GM19238 (cell line): ENCODE measurements at regions not wholly inside any gene's neighbourhood (a gene's known extent, or its start where the extent isn't known, plus 50 kb on each side); places are given as distances from the start of the nearest gene placed in this dataset.
"Not testable (repeated sequence)": the region's sequence is repeated elsewhere in the genome, so short reads cannot be mapped to it uniquely, and the experiment has no call there.

ENCODE experiments used
- DNase-seq: peaks from one replicate; pipeline ENCODE4 v3.0.0; 2011; ENCODE audit warnings: low spot score; ENCODE audit not compliant: insufficient read length

GRCh38 chr7:97373736-97374135, 256.2 kb downstream of the SDHAF3 start:
- no peak for DNase-seq

- no peak for DNase-seq
Observed at GRCh38 chr7:97377713-97378112, 260.2 kb downstream of the SDHAF3 start.

DNA sequence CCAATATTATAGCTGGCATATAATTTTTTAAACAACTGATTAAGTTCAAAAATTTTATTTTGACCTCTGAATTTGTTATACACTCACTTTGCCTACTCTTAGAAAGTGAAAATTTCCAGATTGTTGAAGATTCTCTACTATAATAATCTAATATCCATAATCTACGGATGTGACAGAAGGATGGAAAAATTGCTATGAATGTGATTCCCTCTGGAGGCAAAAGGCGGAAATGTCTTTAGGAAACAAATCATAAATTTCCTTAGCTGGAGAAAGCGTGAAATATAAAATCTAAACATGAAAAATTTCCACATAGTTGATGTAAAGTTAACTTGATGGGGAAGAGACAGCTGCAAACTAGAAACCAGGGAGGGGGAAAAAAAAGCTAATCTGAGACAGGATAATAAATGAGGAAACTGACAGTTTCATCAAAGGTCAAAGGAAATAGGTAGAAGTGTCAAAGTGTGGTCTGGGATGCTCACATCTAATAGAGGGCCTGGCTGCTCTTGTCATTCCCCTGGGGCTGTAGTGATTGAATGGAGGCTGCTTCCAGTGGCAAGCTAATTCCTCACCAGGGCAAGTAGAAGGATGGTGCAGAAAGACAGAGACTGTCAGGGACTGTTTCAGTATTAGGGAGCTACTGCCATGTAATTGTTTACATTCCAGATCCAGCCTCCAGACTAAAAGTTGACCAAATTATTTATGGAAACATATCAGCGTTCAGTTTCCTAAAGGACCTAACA, 264.5 kb downstream of the SDHAF3 start:
- no peak for DNase-seq

DNA sequence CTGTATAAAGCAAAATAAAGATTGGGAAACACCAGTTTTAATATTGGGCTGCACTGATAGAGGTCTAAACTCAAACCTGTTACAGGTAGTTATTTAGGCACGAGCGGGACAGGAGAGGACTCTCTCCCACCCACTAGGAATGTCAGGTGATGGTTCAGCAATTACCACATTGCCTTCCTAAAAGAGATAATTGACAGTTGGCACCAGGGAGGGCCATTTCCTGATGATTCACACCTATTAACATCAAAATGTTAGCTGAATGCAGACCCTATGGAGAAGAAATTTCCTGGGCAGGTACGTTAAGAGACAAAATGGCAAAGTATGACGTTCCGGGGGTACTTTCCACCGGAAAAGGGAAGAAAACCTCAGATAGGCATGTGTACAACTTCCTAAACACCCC, 272.6 kb downstream of the SDHAF3 start:
- no peak for DNase-seq

- DNase-seq = no peak
Observed at GRCh38 chr7:97390915-97391593, 273.6 kb downstream of the SDHAF3 start.

- no peak for DNase-seq
Observed at GRCh38 chr7:97401398-97401797, 283.9 kb downstream of the SDHAF3 start.

- no peak for DNase-seq
Observed at GRCh38 chr7:97405835-97406234, 288.3 kb downstream of the SDHAF3 start.

- DNase-seq = no peak
Observed at GRCh38 chr7:97407106-97407505, 289.6 kb downstream of the SDHAF3 start.

- DNase-seq = no peak
Observed at GRCh38 chr7:97409346-97409745, 291.8 kb downstream of the SDHAF3 start.

DNA sequence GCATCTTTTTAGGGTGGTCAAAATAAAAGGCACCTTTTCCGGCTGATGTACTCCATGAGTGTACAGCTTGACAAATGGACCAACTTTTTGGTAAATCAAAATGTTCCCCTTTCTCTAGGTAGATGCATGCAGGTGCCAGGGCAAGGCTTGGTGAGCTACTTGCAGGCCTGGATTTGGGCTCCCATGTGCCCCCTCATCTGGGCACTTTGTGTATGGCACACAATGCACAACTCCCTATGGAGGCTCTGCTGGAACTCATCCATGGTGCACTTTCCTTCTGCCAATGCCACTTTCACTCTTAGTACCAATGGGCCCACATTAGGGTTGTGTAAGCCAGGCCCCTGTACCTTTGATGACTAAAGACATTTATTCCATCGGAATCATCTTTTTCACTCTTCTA, 300.8 kb downstream of the SDHAF3 start:
- no peak for DNase-seq

DNA sequence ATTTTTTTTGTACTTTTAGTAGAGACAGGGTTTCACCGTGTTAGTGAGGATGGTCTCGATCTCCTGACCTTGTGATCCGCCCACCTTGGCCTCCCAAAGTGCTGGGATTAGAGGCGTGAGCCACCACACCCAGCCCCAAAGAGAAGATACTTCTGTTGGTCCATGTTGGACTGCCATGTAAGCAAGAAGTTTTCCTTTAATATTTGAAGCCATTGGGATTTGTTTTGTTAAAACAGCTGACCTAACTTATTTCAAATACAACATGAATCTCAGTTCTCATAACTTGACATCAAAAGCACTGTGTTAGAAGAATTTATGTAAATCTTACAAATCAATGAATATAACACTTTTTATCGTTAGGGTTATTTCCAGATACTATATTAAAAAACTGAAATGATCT, 302.4 kb downstream of the SDHAF3 start:
- no peak for DNase-seq

- no peak for DNase-seq
Observed at GRCh38 chr7:97421307-97421930, 303.9 kb downstream of the SDHAF3 start.

- DNase-seq = no peak
Observed at GRCh38 chr7:97422046-97422445, 304.5 kb downstream of the SDHAF3 start.

- DNase-seq = no peak
Observed at GRCh38 chr7:97430006-97430405, 301.9 kb upstream of the TAC1 start.

DNA sequence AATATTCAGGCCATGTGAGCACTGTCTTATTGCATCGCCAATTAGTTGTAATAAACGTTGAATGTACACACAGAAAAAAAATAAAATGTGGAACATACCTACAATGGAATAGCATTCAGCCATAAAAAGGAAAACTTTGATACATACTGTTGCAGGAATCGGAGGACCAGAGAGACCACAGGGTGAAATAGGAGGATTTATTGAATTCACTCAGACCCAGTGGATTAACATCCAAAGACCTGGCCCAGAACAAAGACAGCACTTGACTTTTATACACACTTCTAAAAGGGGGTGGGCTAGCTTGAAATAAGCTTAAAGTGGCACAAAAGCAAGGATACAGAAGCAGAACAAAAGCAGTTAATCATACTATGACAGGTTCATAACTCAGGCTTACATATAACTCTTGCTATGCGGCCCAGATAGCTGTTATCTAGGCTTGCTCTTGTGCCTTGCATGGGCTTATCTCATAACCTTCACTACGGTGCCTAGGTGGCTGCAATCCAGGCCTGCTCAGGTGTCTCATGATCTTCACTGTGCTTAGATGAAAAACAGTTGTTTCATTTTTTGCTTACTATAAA, 292.2 kb upstream of the TAC1 start:
- no peak for DNase-seq

- DNase-seq = no peak
Observed at GRCh38 chr7:97446361-97446760, 285.5 kb upstream of the TAC1 start.

GRCh38 chr7:97449448-97449847, 282.4 kb upstream of the TAC1 start:
- DNase-seq = not testable (repeated sequence)

- no peak for DNase-seq
Observed at GRCh38 chr7:97450516-97450915, 281.4 kb upstream of the TAC1 start.

DNA sequence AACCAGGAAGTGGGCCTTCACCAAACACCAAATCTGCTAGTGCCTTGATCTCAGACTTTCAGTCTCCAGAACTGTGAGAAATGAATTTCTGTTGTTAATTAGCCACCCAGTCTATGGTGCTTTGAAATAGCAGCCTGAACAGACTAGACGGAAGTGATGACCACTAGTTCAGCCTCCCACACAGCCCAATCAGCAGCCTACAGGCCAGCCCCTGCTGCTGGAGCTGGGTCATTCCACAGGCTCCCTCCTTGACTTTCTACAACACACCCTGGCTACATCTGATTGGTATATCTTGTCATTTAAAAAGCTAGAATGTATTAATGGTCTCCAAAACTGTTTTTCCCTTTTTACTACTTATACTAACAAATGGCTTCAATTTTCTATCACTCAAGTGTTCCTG, 277.2 kb upstream of the TAC1 start:
- DNase-seq = no peak

GRCh38 chr7:97457054-97457453, 274.8 kb upstream of the TAC1 start:
- no peak for DNase-seq

DNA sequence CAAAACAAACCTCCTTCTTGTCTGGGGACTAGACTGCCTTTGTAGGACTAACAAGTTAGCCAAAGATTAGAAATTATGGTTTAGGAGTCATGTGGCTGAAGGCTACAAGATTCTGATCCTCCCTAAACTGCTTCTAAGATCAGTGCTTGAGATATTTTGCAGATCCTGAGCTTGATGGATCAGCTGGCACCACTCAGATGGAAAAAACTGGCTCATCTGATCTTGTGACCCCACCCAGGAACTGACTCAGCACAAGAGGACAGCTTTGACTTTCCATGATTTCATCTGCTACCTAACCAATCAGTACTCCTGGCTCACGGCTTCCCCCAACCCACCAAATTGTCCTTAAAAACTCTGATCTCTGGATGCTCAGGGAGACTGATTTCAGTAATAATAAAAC, 271.5 kb upstream of the TAC1 start:
- no peak for DNase-seq

GRCh38 chr7:97461596-97461995, 270.3 kb upstream of the TAC1 start:
- no peak for DNase-seq
